Tibial artery (tissue), 4 donors: ENCODE measurements at regions not wholly inside any gene's neighbourhood (a gene's known extent, or its start where the extent isn't known, plus 50 kb on each side); places are given as distances from the start of the nearest gene placed in this dataset.
A peak's percentile ranks its signal among the peaks of the same experiment; 100 is the strongest.

ENCODE experiments used
- DNase-seq, 2 donors: peaks; one replicate each; pipeline ENCODE4 v3.0.0-alpha.2; 2019
- H3K27ac ChIP-seq, 2 donors: fragments of 200-600 bp; sonication (generic) in 1 of 2; 1 replicate in 1 of 2; 2 replicates in 1 of 2; pipeline ENCODE4 v1.5.1; 2018 to 2019; ENCODE audit warnings: mild to moderate bottlenecking in 1 of 2
- H3K27me3 ChIP-seq, 2 donors: fragments of 200-600 bp; sonication (generic) in 1 of 2; one replicate each; pipeline versions ENCODE4 v1.5.1 to v1.6.0; 2016 to 2019
- H3K36me3 ChIP-seq, 3 donors: fragments of 200-600 bp; sonication (generic) in 2 of 3; one replicate each; pipeline ENCODE4 v1.5.1; 2016 to 2019; ENCODE audit warnings: mild to moderate bottlenecking in 2 of 3
- H3K4me1 ChIP-seq, 4 donors: fragments of 200-600 bp; sonication (generic) in 2 of 4; 1 replicate in 3 of 4; 2 replicates in 1 of 4; pipeline ENCODE4 v1.5.1; 2016 to 2019
- H3K4me3 ChIP-seq, 2 donors: fragments of 200-600 bp; sonication (generic) in 1 of 2; 1 replicate in 1 of 2; 2 replicates in 1 of 2; pipeline ENCODE4 v1.5.1; 2018 to 2019; ENCODE audit warnings: mild to moderate bottlenecking in 2 of 2
- H3K9me3 ChIP-seq, 3 donors: fragments of 200-600 bp; sonication (generic) in 1 of 3; one replicate each; pipeline ENCODE4 v1.5.1; 2016 to 2019
- CTCF ChIP-seq, 2 experiments: fragments of 200-600 bp in 1 of 2; fragments of 450-650 bp in 1 of 2; IDR thresholded peaks; one replicate each; pipeline ENCODE4 v1.5.1; 2017 to 2019; ENCODE audit warnings: antibody characterized with exemption in 2 of 2, mild to moderate bottlenecking in 1 of 2, moderate library complexity in 1 of 2
- intact Hi-C: fragments of 100-400 bp; cut with DNase I; formaldehyde crosslinking; loops from one replicate; pipeline ENCODE4 v1.15.0; 2023; ENCODE audit warnings: low total_unique reads

DNA sequence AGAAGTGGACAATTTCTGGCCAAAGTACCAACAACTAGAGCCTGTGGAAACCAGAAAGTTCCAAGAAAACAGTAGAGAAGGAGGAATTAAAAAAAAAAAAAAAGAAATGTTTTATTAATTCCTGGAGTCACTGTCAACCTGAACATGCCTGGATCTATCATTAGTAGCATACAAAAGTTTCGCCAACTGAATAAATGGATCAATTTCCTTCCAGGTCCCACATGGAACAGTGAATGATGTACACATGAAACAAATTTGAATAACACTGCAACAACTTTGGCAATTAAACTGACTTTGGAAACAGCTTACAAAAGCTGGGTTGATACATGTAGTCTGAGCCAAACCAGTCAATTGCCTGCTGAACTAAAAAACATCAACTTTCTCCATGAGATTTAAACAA lies 90.0 kb upstream of the HMGCLL1 start:
- H3K27ac ChIP-seq, result no peak overlapping the region
- intact Hi-C loops, result no loop called here

GRCh38 chr6:55668591-55668990 lies 89.6 kb upstream of the HMGCLL1 start:
- intact Hi-C loops, result no loop called here
- no peaks in the 10 kb centered on the region for H3K36me3 ChIP-seq
- H3K4me1 ChIP-seq, result no peaks in the 10 kb centered on the region
- no peaks in the 10 kb centered on the region for H3K27me3 ChIP-seq
- H3K27ac ChIP-seq, result peak overlapping the region in 1 of 2 donors; percentile 11
- no peaks in the 10 kb centered on the region for H3K9me3 ChIP-seq
- no peak overlapping the region for H3K4me3 ChIP-seq
- no peak for TF ChIP-seq CTCF (IDR thresholded peaks at IDR 0.05)
- no peak for DNase-seq

More for the DNA sequence above, 90.0 kb upstream of the HMGCLL1 start:
- DNase-seq, result no peak
- Histone ChIP-seq H3K27me3 (no peaks in the 10 kb centered on the region), H3K36me3 (no peaks in the 10 kb centered on the region), H3K4me1 (no peaks in the 10 kb centered on the region), H3K9me3 (no peaks in the 10 kb centered on the region), H3K4me3 (no peak overlapping the region)
- TF ChIP-seq CTCF (IDR thresholded peaks at IDR 0.05), result no peak

GRCh38 chr6:55667341-55667740 lies 88.3 kb upstream of the HMGCLL1 start:
- Histone ChIP-seq H3K27ac (no peak overlapping the region), H3K36me3 (no peaks in the 10 kb centered on the region), H3K27me3 (no peaks in the 10 kb centered on the region), H3K4me3 (no peak overlapping the region), H3K4me1 (no peaks in the 10 kb centered on the region), H3K9me3 (no peaks in the 10 kb centered on the region)
- TF ChIP-seq CTCF (IDR thresholded peaks at IDR 0.05), result no peak
- no peak for DNase-seq
- intact Hi-C loops, result no loop called here

GRCh38 chr6:55666606-55667225 lies 87.7 kb upstream of the HMGCLL1 start:
- DNase-seq, result no peak

DNA sequence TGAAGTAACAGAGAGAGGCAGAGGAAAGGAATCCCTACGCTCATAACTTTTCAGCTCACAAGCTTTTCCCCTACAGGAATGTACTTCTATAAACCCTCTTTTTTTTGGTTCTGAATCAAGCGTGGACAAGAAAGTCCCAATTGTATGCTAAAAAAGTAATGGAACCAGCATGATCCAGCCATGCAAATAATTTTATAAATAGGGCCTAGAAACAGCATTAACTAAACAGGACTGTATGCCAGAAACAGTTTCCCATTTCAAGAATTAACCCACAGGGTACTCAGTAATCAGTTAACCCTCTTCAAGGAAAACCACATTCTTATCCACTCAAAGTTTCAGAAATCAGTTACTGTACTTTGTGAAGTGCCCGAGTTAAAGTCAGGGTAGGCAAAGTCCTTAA lies 87.0 kb upstream of the HMGCLL1 start:
- TF ChIP-seq CTCF (IDR thresholded peaks at IDR 0.05), result no peak
- DNase-seq, result no peak
- intact Hi-C loops, result no loop called here

More at GRCh38 chr6:55666606-55667225, 87.7 kb upstream of the HMGCLL1 start:
- Histone ChIP-seq H3K4me1 (no peaks in the 10 kb centered on the region), H3K27ac (no peak overlapping the region), H3K9me3 (no peaks in the 10 kb centered on the region), H3K36me3 (no peaks in the 10 kb centered on the region), H3K27me3 (no peaks in the 10 kb centered on the region), H3K4me3 (no peak overlapping the region)
- TF ChIP-seq CTCF (IDR thresholded peaks at IDR 0.05), result no peak
- intact Hi-C loops, result no loop called here

More for the DNA sequence above, 87.0 kb upstream of the HMGCLL1 start:
- Histone ChIP-seq H3K27me3 (no peaks in the 10 kb centered on the region), H3K36me3 (no peaks in the 10 kb centered on the region), H3K9me3 (no peaks in the 10 kb centered on the region), H3K27ac (no peak overlapping the region), H3K4me3 (no peak overlapping the region), H3K4me1 (no peaks in the 10 kb centered on the region)
